Lower leg skin (tissue), 4 donors: ENCODE measurements at regions not wholly inside any gene's neighbourhood (a gene's known extent, or its start where the extent isn't known, plus 50 kb on each side); places are given as distances from the start of the nearest gene placed in this dataset.

Experiments used
- DNase-seq, 2 donors: peaks; one replicate each; pipeline ENCODE4 v3.0.0-alpha.2; 2019; ENCODE audit warnings: low spot score in 2 of 2
- H3K4me3 ChIP-seq: fragments of 200-600 bp; sonication (generic); 2 replicates; pipeline ENCODE4 v1.5.1; 2017; ENCODE audit warnings: mild to moderate bottlenecking, low read depth; ENCODE audit not compliant: poor library complexity, severe bottlenecking
- POLR2A ChIP-seq, 2 donors: fragments of 450-650 bp; IDR thresholded peaks; one replicate each; pipeline ENCODE4 v1.6.1; 2016 to 2017; ENCODE audit warnings: antibody characterized with exemption in 2 of 2, mild to moderate bottlenecking in 1 of 2, moderate library complexity in 1 of 2
- WGBS, 2 donors: methylation state at CpG; one replicate each; pipeline ENCODE4 v1.1.5; 2018; 5-methylcytosine and 5-hydroxymethylcytosine counted together
- intact Hi-C: fragments of 100-400 bp; cut with DNase I; formaldehyde crosslinking; loops from one replicate; pipeline ENCODE4 v1.15.0; 2023; ENCODE audit warnings: low total_unique reads
- TF ChIP-seq, protein P1 (sequence below), 3 donors: fragments of 450-650 bp; IDR thresholded peaks; one replicate each; pipeline ENCODE4 v1.5.1; 2016; ENCODE audit warnings: antibody characterized with exemption in 3 of 3, mild to moderate bottlenecking in 3 of 3, moderate library complexity in 2 of 3

DNA sequence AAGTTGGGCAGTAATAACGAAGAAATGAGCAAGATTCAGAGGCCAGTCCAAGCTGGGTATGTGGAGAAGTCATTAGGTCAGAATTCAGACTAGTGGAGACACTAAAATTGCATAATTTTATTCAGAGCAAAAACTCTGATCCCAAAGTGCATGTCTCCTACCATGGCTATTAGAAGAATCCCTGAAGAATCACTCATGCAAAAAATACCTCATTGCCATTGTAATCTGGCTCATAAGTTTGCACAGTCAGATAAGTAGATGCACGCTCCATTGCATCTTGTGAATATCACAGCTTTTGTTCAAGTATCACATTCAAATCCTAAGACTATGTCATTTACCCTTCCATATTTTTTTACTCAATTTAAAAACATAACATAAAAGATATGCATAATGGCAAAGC is 692.2 kb upstream of the KLHL29 start:
- no peak for TF ChIP-seq POLR2A (IDR thresholded peaks at IDR 0.05)
- TF ChIP-seq, protein P1, sequence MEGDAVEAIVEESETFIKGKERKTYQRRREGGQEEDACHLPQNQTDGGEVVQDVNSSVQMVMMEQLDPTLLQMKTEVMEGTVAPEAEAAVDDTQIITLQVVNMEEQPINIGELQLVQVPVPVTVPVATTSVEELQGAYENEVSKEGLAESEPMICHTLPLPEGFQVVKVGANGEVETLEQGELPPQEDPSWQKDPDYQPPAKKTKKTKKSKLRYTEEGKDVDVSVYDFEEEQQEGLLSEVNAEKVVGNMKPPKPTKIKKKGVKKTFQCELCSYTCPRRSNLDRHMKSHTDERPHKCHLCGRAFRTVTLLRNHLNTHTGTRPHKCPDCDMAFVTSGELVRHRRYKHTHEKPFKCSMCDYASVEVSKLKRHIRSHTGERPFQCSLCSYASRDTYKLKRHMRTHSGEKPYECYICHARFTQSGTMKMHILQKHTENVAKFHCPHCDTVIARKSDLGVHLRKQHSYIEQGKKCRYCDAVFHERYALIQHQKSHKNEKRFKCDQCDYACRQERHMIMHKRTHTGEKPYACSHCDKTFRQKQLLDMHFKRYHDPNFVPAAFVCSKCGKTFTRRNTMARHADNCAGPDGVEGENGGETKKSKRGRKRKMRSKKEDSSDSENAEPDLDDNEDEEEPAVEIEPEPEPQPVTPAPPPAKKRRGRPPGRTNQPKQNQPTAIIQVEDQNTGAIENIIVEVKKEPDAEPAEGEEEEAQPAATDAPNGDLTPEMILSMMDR (IDR thresholded peaks at IDR 0.05) = no peak

DNA sequence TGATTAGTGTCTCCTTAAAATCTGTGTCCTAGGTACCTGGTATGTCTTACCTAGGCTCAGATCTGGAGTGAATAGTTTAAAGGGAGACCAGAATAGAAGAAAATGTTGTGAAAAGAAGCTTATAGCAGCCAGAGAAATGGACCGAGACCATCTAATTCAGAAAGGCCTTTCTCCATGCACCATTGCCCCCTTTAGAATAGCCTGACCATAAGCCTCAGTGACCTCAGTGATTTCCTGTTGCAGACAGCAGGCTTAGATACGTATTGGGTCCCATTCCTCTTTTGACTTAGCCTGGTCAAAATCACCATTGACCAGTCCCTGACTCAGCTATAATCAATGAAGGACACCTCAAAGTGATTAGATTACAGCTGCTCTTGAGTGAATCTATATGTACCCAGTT is 690.7 kb upstream of the KLHL29 start:
- no peak overlapping the region for H3K4me3 ChIP-seq
- intact Hi-C loops = no loop called here
- no peak for TF ChIP-seq POLR2A (IDR thresholded peaks at IDR 0.05)
- TF ChIP-seq, protein P1 (IDR thresholded peaks at IDR 0.05) = no peak
- 88 to 92% methylated on average over 2 of the region's 2 CpGs for WGBS, 2 donors
- no peak for DNase-seq

More for the DNA sequence above, 692.2 kb upstream of the KLHL29 start:
- no peak overlapping the region for H3K4me3 ChIP-seq
- WGBS, 2 donors = 79 to 81% methylated on average over 2 of the region's 2 CpGs
- no peak for DNase-seq
- intact Hi-C loops = no loop called here

DNA sequence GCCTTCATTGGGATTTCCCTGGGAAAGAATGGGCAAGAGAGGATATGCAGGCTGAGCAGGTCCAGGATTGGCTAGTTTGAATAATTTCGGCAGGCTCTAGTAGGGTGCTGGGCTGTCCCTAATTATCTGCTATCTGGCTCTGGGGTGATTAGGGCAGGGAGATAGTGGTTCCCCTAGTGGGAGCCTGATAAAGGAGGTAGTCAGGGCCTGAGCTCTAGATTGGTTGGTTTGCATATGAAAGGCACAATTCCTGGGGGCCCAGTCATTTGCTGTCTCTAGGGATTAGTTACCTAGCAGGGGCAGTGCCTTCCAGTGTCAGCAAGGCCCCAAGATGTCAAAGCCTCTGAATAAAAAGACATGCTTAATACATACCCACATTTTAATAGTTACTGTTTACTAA is 690.1 kb upstream of the KLHL29 start:
- TF ChIP-seq POLR2A (IDR thresholded peaks at IDR 0.05) = no peak
- TF ChIP-seq, protein P1 (IDR thresholded peaks at IDR 0.05) = no peak
- intact Hi-C loops = no loop called here
- 56 to 57% methylated on average over 1 of the region's 1 CpG for WGBS, 2 donors
- no peak for DNase-seq
- no peak overlapping the region for H3K4me3 ChIP-seq

DNA sequence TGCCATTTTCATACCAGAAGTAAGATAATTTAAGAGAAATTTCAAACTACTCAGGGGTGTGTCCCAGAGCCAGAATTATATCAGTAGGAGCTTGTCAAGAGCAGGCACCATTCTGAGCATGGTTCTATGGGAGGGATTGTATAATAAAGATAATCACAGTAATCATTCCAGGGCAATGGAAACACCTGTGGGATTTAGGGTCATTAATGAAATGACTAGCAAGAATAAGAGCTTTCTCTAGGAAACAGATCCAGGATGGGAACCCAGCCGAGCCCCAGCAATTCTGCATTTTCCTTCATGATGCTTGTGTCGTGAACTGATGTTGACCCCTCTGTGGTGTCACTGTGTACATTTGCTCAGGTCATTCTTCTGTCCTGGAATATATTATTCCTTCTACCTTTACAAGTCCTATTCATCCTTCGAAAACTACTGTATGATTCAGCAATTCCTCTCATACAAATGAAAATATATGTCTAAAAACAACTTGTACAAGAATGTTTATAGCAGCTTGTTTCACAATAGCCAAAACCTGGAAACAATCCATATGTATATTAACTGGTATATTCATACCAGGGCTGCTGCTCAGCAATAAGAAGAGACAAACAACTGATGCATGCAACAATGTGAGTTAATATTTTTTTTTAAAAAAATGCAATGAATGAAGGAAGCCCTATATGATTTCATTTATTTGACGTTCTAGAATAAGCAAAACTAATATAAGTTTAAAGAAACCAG is 687.8 kb upstream of the KLHL29 start:
- WGBS, 2 donors = 84% methylated on average over 4 of the region's 4 CpGs
- no peak for DNase-seq
- H3K4me3 ChIP-seq = no peak overlapping the region
- TF ChIP-seq POLR2A (IDR thresholded peaks at IDR 0.05) = no peak
- TF ChIP-seq, protein P1 (IDR thresholded peaks at IDR 0.05) = no peak
- intact Hi-C loops = no loop called here

DNA sequence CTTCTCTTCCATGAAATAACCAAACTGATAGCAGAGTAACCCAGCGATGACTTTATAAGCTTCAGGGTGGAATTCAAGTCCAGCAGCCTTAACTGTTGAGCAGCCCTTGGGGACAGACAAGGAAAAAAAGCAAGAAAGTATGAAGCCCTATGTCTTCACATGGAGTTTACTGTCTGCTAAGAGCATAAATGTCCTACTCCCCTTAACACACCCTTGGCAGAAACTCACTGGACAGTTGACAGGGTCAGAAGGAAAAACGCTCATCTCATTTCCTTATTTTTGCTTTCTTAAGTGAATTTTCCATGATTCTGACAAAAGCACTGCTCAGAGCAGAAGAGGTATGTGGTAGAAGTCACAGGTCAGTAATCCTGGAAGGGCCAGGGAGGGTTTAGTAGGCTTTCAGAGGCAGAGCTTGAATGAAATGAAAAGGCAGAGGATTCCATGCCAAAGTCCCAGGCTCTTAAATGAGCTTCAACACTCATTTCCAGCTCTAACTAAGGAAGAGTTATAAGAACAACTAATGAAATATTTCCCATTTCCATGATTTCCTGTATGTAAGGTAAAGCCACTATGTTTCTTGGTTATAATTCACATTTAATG is 683.3 kb upstream of the KLHL29 start:
- H3K4me3 ChIP-seq = no peak overlapping the region
- 70 to 72% methylated on average over 2 of the region's 2 CpGs for WGBS, 2 donors
- no peak for DNase-seq
- no peak for TF ChIP-seq POLR2A (IDR thresholded peaks at IDR 0.05)
- intact Hi-C loops = no loop called here

DNA sequence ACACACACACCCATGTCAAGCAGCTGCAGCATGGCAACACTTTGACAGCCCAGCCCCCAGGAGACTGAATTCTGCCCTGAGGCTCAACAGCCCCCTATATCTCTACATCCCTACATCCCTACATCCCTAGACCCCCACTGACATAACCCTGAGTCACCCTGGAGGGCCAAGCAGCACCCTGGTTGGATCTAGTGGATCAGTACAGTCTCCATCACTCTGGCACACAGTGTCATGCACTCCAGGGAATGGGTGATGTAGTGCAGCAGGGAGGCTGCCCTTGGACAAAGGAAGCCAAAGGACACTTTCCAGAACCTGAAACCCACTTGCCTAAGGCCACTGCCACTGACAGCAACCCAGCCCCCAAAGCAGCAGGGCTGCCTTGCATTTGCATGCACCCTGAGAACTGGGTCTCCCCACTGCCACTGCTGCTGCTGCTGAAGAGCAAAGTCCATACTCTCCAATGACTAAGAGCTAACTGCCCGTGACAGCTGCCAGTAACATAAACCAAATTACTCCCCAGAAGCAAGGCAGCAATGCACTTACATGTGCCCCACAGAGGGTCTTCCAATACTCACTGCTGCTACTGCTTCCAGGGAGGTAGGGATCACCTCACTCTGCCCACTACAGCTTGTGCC is 681.6 kb upstream of the KLHL29 start:
- no peak for DNase-seq
- TF ChIP-seq POLR2A (IDR thresholded peaks at IDR 0.05) = no peak
- TF ChIP-seq, protein P1 (IDR thresholded peaks at IDR 0.05) = no peak
- intact Hi-C loops = no loop called here
- WGBS, 2 donors = 73 to 81% methylated on average over 1 of the region's 1 CpG
- no peak overlapping the region for H3K4me3 ChIP-seq
